GM12891 (cell line): ENCODE measurements at regions not wholly inside any gene's neighbourhood (a gene's known extent, or its start where the extent isn't known, plus 50 kb on each side); places are given as distances from the start of the nearest gene placed in this dataset.

Source experiments
- PAX5 ChIP-seq: IDR thresholded peaks from 2 replicates; pipeline ENCODE4 v1.6.1; 2011; ENCODE audit warnings: low read length, moderate library complexity, mild to moderate bottlenecking; ENCODE audit not compliant: insufficient read depth, severe bottlenecking
- POLR2A ChIP-seq: IDR thresholded peaks from 2 replicates; pipeline ENCODE4 v1.6.1; 2011; ENCODE audit warnings: low read depth, low read length, control low read depth
- POLR2AphosphoS5 ChIP-seq: IDR thresholded peaks from 2 replicates; pipeline ENCODE4 v1.6.1; 2011; ENCODE audit warnings: low read depth, low read length, control low read depth
- POU2F2 ChIP-seq: IDR thresholded peaks from 2 replicates; pipeline ENCODE4 v1.6.1; 2011; ENCODE audit warnings: low read depth, mild to moderate bottlenecking, control low read depth, low read length, moderate library complexity
- SPI1 ChIP-seq: IDR thresholded peaks from 2 replicates; pipeline ENCODE4 v1.6.1; 2011; ENCODE audit warnings: low read depth, low read length, control low read depth
- TAF1 ChIP-seq: IDR thresholded peaks from 2 replicates; pipeline ENCODE4 v1.6.1; 2011; ENCODE audit warnings: low read depth, low read length, control low read depth

DNA sequence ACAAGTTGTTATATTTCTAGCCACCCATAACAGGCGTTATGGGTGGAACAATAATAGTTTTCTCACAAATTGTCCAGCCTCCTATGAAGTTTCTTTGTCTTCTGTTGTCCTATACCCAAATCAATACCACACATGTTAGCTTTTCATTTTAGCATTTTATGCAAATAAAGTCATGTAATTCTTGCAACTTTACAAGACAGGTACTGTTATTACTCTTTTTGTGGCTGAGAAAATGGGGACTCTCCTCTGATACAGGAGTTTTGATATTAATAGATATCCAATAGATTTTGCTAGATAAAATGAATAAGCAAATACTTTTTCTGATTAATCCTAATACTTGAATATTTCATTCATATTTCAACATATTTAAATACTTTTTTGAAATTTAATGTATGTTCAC lies 151.0 kb downstream of the PMAIP1 start:
- TF ChIP-seq POLR2A (no peak), POLR2AphosphoS5 (no peak), POU2F2 (no peak), TAF1 (no peak), SPI1 (no peak), PAX5 (no peak)
